ENCODE measurements at regions not wholly inside any gene's neighbourhood (a gene's known extent, or its start where the extent isn't known, plus 50 kb on each side); places are given as distances from the start of the nearest gene placed in this dataset.

- TF ChIP-seq, protein P1, sequence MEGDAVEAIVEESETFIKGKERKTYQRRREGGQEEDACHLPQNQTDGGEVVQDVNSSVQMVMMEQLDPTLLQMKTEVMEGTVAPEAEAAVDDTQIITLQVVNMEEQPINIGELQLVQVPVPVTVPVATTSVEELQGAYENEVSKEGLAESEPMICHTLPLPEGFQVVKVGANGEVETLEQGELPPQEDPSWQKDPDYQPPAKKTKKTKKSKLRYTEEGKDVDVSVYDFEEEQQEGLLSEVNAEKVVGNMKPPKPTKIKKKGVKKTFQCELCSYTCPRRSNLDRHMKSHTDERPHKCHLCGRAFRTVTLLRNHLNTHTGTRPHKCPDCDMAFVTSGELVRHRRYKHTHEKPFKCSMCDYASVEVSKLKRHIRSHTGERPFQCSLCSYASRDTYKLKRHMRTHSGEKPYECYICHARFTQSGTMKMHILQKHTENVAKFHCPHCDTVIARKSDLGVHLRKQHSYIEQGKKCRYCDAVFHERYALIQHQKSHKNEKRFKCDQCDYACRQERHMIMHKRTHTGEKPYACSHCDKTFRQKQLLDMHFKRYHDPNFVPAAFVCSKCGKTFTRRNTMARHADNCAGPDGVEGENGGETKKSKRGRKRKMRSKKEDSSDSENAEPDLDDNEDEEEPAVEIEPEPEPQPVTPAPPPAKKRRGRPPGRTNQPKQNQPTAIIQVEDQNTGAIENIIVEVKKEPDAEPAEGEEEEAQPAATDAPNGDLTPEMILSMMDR (IDR thresholded peaks at IDR 0.05; ENCODE audit: control extremely low read depth, extremely low read depth, low read depth, missing control alignments): no peak
- POLR2A ChIA-PET: no interaction called here
- no peak for DNase-seq (ENCODE audit: extremely low spot score)
Observed at GRCh38 chr3:95670765-95671164, 1143.6 kb upstream of the EPHA6 start.

GRCh38 chr3:95673215-95673614, 1141.2 kb upstream of the EPHA6 start:
- ChIA-PET POLR2A (no interaction called here), CTCF (no interaction called here)
- no peak for DNase-seq (ENCODE audit: extremely low spot score)
- TF ChIP-seq, protein P1 (IDR thresholded peaks at IDR 0.05; ENCODE audit: control extremely low read depth, extremely low read depth, low read depth, missing control alignments): no peak

More at GRCh38 chr3:95670765-95671164, 1143.6 kb upstream of the EPHA6 start:
- CTCF ChIA-PET: no interaction called here

GRCh38 chr3:95705786-95706418, 1108.5 kb upstream of the EPHA6 start:
- CTCF ChIA-PET: interaction anchor here (1.0 kb wide), 1 partner anchor 13 kb away, joined by 4 read pairs; no protein-coding TSS in a partner anchor
- TF ChIP-seq, protein P1 (IDR thresholded peaks at IDR 0.05; ENCODE audit: control extremely low read depth, extremely low read depth, low read depth, missing control alignments): no peak
- POLR2A ChIA-PET: no interaction called here
- no peak for DNase-seq (ENCODE audit: extremely low spot score)

DNA sequence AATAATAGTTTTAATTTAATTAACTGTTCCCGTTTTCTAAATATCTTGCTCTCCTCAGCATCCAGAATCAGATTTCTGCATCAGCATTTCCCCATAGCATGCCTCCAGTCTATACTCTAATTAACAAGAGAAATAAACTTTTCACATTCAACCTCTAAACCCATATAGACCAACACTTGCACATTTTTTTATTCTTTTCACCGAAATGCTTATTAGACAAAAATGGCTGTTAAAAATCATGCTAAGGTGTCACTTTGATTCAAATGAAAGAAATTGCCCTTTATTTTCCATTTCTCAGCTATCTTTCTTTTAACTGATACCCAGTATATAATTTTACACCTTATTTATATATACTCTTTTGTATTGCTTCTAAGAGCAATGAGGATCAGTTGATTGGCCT, 1107.1 kb upstream of the EPHA6 start:
- DNase-seq (ENCODE audit: extremely low spot score): no peak
- ChIA-PET CTCF (no interaction called here), POLR2A (no interaction called here)
- TF ChIP-seq, protein P1 (IDR thresholded peaks at IDR 0.05; ENCODE audit: control extremely low read depth, extremely low read depth, low read depth, missing control alignments): no peak

- no peak for DNase-seq (ENCODE audit: extremely low spot score)
- CTCF ChIA-PET: no interaction called here
- POLR2A ChIA-PET: no interaction called here
- TF ChIP-seq, protein P1 (IDR thresholded peaks at IDR 0.05; ENCODE audit: control extremely low read depth, extremely low read depth, low read depth, missing control alignments): no peak
Observed at GRCh38 chr3:95710684-95711083, 1103.7 kb upstream of the EPHA6 start.

GRCh38 chr3:95711789-95712188, 1102.6 kb upstream of the EPHA6 start:
- POLR2A ChIA-PET: no interaction called here
- DNase-seq (ENCODE audit: extremely low spot score): no peak
- TF ChIP-seq, protein P1 (IDR thresholded peaks at IDR 0.05; ENCODE audit: control extremely low read depth, extremely low read depth, low read depth, missing control alignments): no peak
- CTCF ChIA-PET: no interaction called here

All from GM10248 (cell line).